Esophagus muscularis mucosa (tissue), 4 donors: ENCODE measurements at regions not wholly inside any gene's neighbourhood (a gene's known extent, or its start where the extent isn't known, plus 50 kb on each side); places are given as distances from the start of the nearest gene placed in this dataset.

Source experiments
- DNase-seq: peaks from one replicate; pipeline ENCODE4 v3.0.0-alpha.2; 2017; ENCODE audit errors: extremely low spot score
- H3K27ac ChIP-seq, 4 donors: fragments of 200-600 bp; sonication (generic); replicated peaks in 1 of 4; 1 replicate in 3 of 4; 2 replicates in 1 of 4; pipeline ENCODE4 v1.5.1; 2016 to 2019; ENCODE audit warnings: mild to moderate bottlenecking in 1 of 4
- H3K27me3 ChIP-seq, 4 donors: fragments of 200-600 bp; sonication (generic); one replicate each; pipeline versions ENCODE4 v1.5.1 to v1.6.0; 2016 to 2019
- H3K36me3 ChIP-seq, 4 donors: fragments of 200-600 bp; sonication (generic); one replicate each; pipeline ENCODE4 v1.5.1; 2016 to 2019
- H3K4me1 ChIP-seq, 4 donors: fragments of 200-600 bp; sonication (generic); one replicate each; pipeline ENCODE4 v1.5.1; 2016 to 2019
- H3K4me3 ChIP-seq, 4 donors: fragments of 200-600 bp; sonication (generic); 1 replicate in 2 of 4; 2 replicates in 2 of 4; pipeline ENCODE4 v1.5.1; 2016 to 2019; ENCODE audit warnings: mild to moderate bottlenecking in 4 of 4, moderate library complexity in 1 of 4
- H3K9me3 ChIP-seq, 4 donors: fragments of 200-600 bp; sonication (generic); 1 replicate in 3 of 4; 2 replicates in 1 of 4; pipeline ENCODE4 v1.5.1; 2016 to 2019
- EP300 ChIP-seq: sonication (generic); formaldehyde crosslinking; IDR thresholded peaks from one replicate; pipeline ENCODE4 v1.6.1; 2017; ENCODE audit warnings: antibody characterized with exemption
- POLR2A ChIP-seq: fragments of 450-650 bp; IDR thresholded peaks from one replicate; pipeline ENCODE4 v1.6.1; 2017; ENCODE audit warnings: antibody characterized with exemption, moderate library complexity, mild to moderate bottlenecking, low read depth
- POLR2AphosphoS5 ChIP-seq, 2 donors: sonication (generic); formaldehyde crosslinking; IDR thresholded peaks; one replicate each; pipeline ENCODE4 v1.6.1; 2017; ENCODE audit warnings: antibody characterized with exemption in 2 of 2
- WGBS: methylation state at CpG from one replicate; pipeline ENCODE4 v1.1.5; 2018; 5-methylcytosine and 5-hydroxymethylcytosine counted together
- intact Hi-C: fragments of 100-400 bp; cut with DNase I; formaldehyde crosslinking; loops from one replicate; pipeline ENCODE4 v1.15.1; 2023
- TF ChIP-seq, protein P1 (sequence below), 3 experiments: fragments of 200-600 bp in 2 of 3; fragments of 450-650 bp in 1 of 3; sonication (generic) in 2 of 3; IDR thresholded peaks; one replicate each; pipeline ENCODE4 v1.5.1; 2017 to 2019; ENCODE audit warnings: antibody characterized with exemption in 3 of 3, mild to moderate bottlenecking in 2 of 3, moderate library complexity in 1 of 3

DNA sequence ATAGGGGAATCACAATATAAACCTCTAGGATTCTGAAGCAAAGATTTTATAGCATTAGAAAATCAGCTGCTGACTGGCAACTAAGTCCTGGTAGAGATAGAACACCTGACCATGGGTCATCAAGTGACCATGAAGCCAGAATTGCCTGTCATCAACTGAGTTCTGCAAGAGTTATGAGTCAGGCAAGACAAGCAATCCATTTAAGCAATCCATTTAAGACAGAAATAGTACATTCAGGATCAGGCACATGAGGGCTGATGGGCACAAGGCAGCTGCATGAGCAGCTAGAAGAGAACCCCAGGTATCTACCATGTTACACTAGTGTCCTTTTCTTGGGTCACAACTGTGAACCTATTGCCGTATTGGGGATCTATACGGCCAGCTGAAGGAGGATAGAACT lies 98.9 kb downstream of the SPRY1 start:
- Histone ChIP-seq H3K36me3 (no peaks in the 10 kb centered on the region), H3K27ac (no peak overlapping the region), H3K9me3 (no peaks in the 10 kb centered on the region), H3K4me1 (no peaks in the 10 kb centered on the region), H3K4me3 (no peak overlapping the region), H3K27me3 (no peaks in the 10 kb centered on the region)
- no peak for DNase-seq
- WGBS, result 100% methylated on average over 2 of the region's 2 CpGs
- intact Hi-C loops, result no loop called here
- TF ChIP-seq POLR2A (no peak), EP300 (no peak), POLR2AphosphoS5 (IDR thresholded peaks at IDR 0.05) (no peak)
- TF ChIP-seq, protein P1, sequence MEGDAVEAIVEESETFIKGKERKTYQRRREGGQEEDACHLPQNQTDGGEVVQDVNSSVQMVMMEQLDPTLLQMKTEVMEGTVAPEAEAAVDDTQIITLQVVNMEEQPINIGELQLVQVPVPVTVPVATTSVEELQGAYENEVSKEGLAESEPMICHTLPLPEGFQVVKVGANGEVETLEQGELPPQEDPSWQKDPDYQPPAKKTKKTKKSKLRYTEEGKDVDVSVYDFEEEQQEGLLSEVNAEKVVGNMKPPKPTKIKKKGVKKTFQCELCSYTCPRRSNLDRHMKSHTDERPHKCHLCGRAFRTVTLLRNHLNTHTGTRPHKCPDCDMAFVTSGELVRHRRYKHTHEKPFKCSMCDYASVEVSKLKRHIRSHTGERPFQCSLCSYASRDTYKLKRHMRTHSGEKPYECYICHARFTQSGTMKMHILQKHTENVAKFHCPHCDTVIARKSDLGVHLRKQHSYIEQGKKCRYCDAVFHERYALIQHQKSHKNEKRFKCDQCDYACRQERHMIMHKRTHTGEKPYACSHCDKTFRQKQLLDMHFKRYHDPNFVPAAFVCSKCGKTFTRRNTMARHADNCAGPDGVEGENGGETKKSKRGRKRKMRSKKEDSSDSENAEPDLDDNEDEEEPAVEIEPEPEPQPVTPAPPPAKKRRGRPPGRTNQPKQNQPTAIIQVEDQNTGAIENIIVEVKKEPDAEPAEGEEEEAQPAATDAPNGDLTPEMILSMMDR (IDR thresholded peaks at IDR 0.05), result no peak

- DNase-seq, result no peak
- H3K36me3 ChIP-seq, result no peaks in the 10 kb centered on the region
- TF ChIP-seq EP300, result no peak
- TF ChIP-seq, protein P1 (IDR thresholded peaks at IDR 0.05), result no peak
- no peak for TF ChIP-seq POLR2A
- no peak for TF ChIP-seq POLR2AphosphoS5 (IDR thresholded peaks at IDR 0.05)
- H3K4me1 ChIP-seq, result no peaks in the 10 kb centered on the region
- H3K4me3 ChIP-seq, result no peak overlapping the region
- H3K27ac ChIP-seq, result no peak overlapping the region
- WGBS, result 90% methylated on average over 3 of the region's 4 CpGs
- no peaks in the 10 kb centered on the region for H3K27me3 ChIP-seq
- H3K9me3 ChIP-seq, result no peaks in the 10 kb centered on the region
- intact Hi-C loops, result no loop called here
Measured at GRCh38 chr4:123496421-123496820, 99.8 kb downstream of the SPRY1 start.

- intact Hi-C loops, result no loop called here
- TF ChIP-seq POLR2AphosphoS5 (IDR thresholded peaks at IDR 0.05) (no peak), EP300 (no peak)
- TF ChIP-seq, protein P1 (IDR thresholded peaks at IDR 0.05), result no peak
- 86% methylated on average over 6 of the region's 6 CpGs for WGBS
Measured at GRCh38 chr4:123497340-123497739, 100.7 kb downstream of the SPRY1 start.

GRCh38 chr4:123501733-123502132 lies 105.1 kb downstream of the SPRY1 start:
- no peak overlapping the region for H3K27ac ChIP-seq
- H3K4me3 ChIP-seq, result no peak overlapping the region
- intact Hi-C loops, result no loop called here
- no peak for DNase-seq
- 48% methylated on average over 1 of the region's 1 CpG for WGBS
- no peak for TF ChIP-seq POLR2A
- TF ChIP-seq, protein P1 (IDR thresholded peaks at IDR 0.05), result no peak
- no peak for TF ChIP-seq POLR2AphosphoS5 (IDR thresholded peaks at IDR 0.05)
- no peak for TF ChIP-seq EP300
- H3K27me3 ChIP-seq, result no peaks in the 10 kb centered on the region
- no peaks in the 10 kb centered on the region for H3K9me3 ChIP-seq
- peaks cover 0 to 13% (median 10%) of the 10 kb centered on the region in 4 donors for H3K4me1 ChIP-seq
- no peaks in the 10 kb centered on the region for H3K36me3 ChIP-seq

More at GRCh38 chr4:123497340-123497739, 100.7 kb downstream of the SPRY1 start:
- no peaks in the 10 kb centered on the region for H3K27me3 ChIP-seq
- no peak overlapping the region for H3K27ac ChIP-seq
- no peak for DNase-seq
- H3K9me3 ChIP-seq, result no peaks in the 10 kb centered on the region
- H3K36me3 ChIP-seq, result no peaks in the 10 kb centered on the region
- H3K4me3 ChIP-seq, result no peak overlapping the region
- no peaks in the 10 kb centered on the region for H3K4me1 ChIP-seq

DNA sequence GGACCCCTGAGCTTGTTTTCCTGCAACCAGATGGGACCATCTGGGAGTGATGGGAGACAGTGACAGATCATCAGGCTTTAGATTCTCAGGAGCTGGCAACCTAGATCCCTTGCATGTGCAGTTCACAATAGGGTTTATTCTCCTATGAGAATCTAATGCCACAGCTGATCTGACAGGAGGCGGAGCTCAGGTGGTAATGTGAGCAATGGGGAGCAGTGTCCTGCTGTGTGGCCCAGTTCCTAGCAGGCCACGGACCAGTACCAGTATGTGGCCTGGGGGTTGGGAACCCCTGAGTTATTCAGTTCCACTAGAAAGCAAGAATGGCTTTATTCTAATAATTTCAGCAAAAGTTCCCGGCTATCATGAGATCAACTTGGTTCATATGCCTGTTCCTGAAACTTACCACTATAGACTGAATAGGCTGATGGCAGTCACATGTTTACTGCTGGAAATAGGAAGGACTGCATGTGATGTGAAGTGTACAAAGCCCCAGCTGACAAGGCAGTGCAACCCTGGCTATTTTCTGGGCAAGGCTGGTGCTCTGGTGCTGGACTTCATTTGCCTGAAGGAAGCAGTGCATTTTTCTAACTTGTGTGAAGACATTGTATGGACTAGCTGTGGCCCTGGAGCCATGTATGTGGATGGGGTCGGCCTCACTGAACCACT lies 107.2 kb downstream of the SPRY1 start:
- DNase-seq, result no peak
- H3K27ac ChIP-seq, result no peak overlapping the region
- intact Hi-C loops, result no loop called here
- WGBS, result 92% methylated on average over 4 of the region's 4 CpGs
- peaks cover 0 to 13% (median 10%) of the 10 kb centered on the region in 4 donors for H3K4me1 ChIP-seq
- TF ChIP-seq, protein P1 (IDR thresholded peaks at IDR 0.05), result no peak
- no peaks in the 10 kb centered on the region for H3K27me3 ChIP-seq
- no peaks in the 10 kb centered on the region for H3K9me3 ChIP-seq
- H3K36me3 ChIP-seq, result no peaks in the 10 kb centered on the region
- H3K4me3 ChIP-seq, result no peak overlapping the region
